ES-I3 (cell line): ENCODE measurements at regions not wholly inside any gene's neighbourhood (a gene's known extent, or its start where the extent isn't known, plus 50 kb on each side); places are given as distances from the start of the nearest gene placed in this dataset.

Source experiments
- H3K36me3 ChIP-seq: 2 replicates; pipeline ENCODE4 v1.6.1; 2013; ENCODE audit warnings: mild to moderate bottlenecking, low read length, control low read depth, moderate library complexity; ENCODE audit not compliant: insufficient read depth
- H3K4me1 ChIP-seq: 2 replicates; pipeline ENCODE4 v1.6.1; 2013; ENCODE audit warnings: mild to moderate bottlenecking, control low read depth, low read length; ENCODE audit not compliant: insufficient read depth
- H3K9ac ChIP-seq: 2 replicates; pipeline ENCODE4 v1.6.1; 2013; ENCODE audit warnings: low read depth, mild to moderate bottlenecking, low read length, moderate library complexity
- H3K9me3 ChIP-seq: 2 replicates; pipeline ENCODE4 v1.6.1; 2013; ENCODE audit warnings: mild to moderate bottlenecking, low read length, moderate library complexity; ENCODE audit not compliant: control insufficient read depth, insufficient read depth

GRCh38 chr20:12673352-12673751 lies 335.4 kb upstream of the SPTLC3 start:
- Histone ChIP-seq H3K36me3 (no peaks in the 10 kb centered on the region; the same call in 1 of the 2 replicates), H3K9ac (no peak overlapping the region), H3K9me3 (no peaks in the 10 kb centered on the region), H3K4me1 (peaks cover 11% of the 10 kb centered on the region; the same call in 1 of the 2 replicates)

GRCh38 chr20:12677925-12678324 lies 330.8 kb upstream of the SPTLC3 start:
- Histone ChIP-seq H3K4me1 (peaks cover 16% of the 10 kb centered on the region; the same call in 1 of the 2 replicates), H3K36me3 (no peaks in the 10 kb centered on the region; the same call in 1 of the 2 replicates), H3K9me3 (no peaks in the 10 kb centered on the region), H3K9ac (no peak overlapping the region)

- Histone ChIP-seq H3K9me3 (no peaks in the 10 kb centered on the region), H3K4me1 (peaks cover 6% of the 10 kb centered on the region; the same call in 1 of the 2 replicates), H3K36me3 (no peaks in the 10 kb centered on the region; the same call in 1 of the 2 replicates), H3K9ac (no peak overlapping the region)
Observed at GRCh38 chr20:12679447-12679846, 329.3 kb upstream of the SPTLC3 start.

- H3K9ac ChIP-seq = no peak overlapping the region
- H3K4me1 ChIP-seq = 0 out of 2 replicates have a peak, but pooled peaks cover 5% of the 10 kb centered on the region
- H3K9me3 ChIP-seq = no peaks in the 10 kb centered on the region
- H3K36me3 ChIP-seq = no peaks in the 10 kb centered on the region
Observed at GRCh38 chr20:12682613-12683012, 326.2 kb upstream of the SPTLC3 start.

GRCh38 chr20:12687476-12687875 lies 321.3 kb upstream of the SPTLC3 start:
- H3K4me1 ChIP-seq = 0 out of 2 replicates have a peak, but pooled peaks cover 5% of the 10 kb centered on the region
- H3K36me3 ChIP-seq = no peaks in the 10 kb centered on the region
- no peak overlapping the region for H3K9ac ChIP-seq
- H3K9me3 ChIP-seq = peaks cover 3% of the 10 kb centered on the region; the same call in 1 of the 2 replicates

- H3K9me3 ChIP-seq = no peaks in the 10 kb centered on the region
- H3K4me1 ChIP-seq = peaks cover 8% of the 10 kb centered on the region
- H3K9ac ChIP-seq = no peak overlapping the region; the same call in 1 of the 2 replicates
- no peaks in the 10 kb centered on the region for H3K36me3 ChIP-seq
Observed at GRCh38 chr20:12695937-12696336, 312.8 kb upstream of the SPTLC3 start.

- H3K9me3 ChIP-seq = no peaks in the 10 kb centered on the region
- H3K9ac ChIP-seq = no peak overlapping the region
- no peaks in the 10 kb centered on the region for H3K36me3 ChIP-seq
- peaks cover 14% of the 10 kb centered on the region for H3K4me1 ChIP-seq
Observed at GRCh38 chr20:12698817-12699216, 310.0 kb upstream of the SPTLC3 start.

GRCh38 chr20:12699374-12700228 lies 309.2 kb upstream of the SPTLC3 start:
- H3K36me3 ChIP-seq = no peaks in the 10 kb centered on the region
- no peak overlapping the region for H3K9ac ChIP-seq

GRCh38 chr20:12700701-12701100 lies 308.1 kb upstream of the SPTLC3 start:
- no peaks in the 10 kb centered on the region for H3K36me3 ChIP-seq
- H3K9me3 ChIP-seq = no peaks in the 10 kb centered on the region
- H3K9ac ChIP-seq = no peak overlapping the region
- peaks cover 14% of the 10 kb centered on the region for H3K4me1 ChIP-seq

More at GRCh38 chr20:12699374-12700228, 309.2 kb upstream of the SPTLC3 start:
- peaks cover 14% of the 10 kb centered on the region for H3K4me1 ChIP-seq
- no peaks in the 10 kb centered on the region for H3K9me3 ChIP-seq

GRCh38 chr20:12702312-12702711 lies 306.5 kb upstream of the SPTLC3 start:
- Histone ChIP-seq H3K9me3 (no peaks in the 10 kb centered on the region), H3K36me3 (no peaks in the 10 kb centered on the region), H3K4me1 (peaks cover 9% of the 10 kb centered on the region; the same call in 1 of the 2 replicates), H3K9ac (no peak overlapping the region)

- Histone ChIP-seq H3K9me3 (no peaks in the 10 kb centered on the region), H3K9ac (no peak overlapping the region), H3K4me1 (0 out of 2 replicates have a peak, but pooled peaks cover 4% of the 10 kb centered on the region), H3K36me3 (no peaks in the 10 kb centered on the region)
Observed at GRCh38 chr20:12715371-12715770, 293.4 kb upstream of the SPTLC3 start.

- Histone ChIP-seq H3K9ac (no peak overlapping the region), H3K36me3 (no peaks in the 10 kb centered on the region), H3K9me3 (no peaks in the 10 kb centered on the region), H3K4me1 (0 out of 2 replicates have a peak, but pooled peaks cover 4% of the 10 kb centered on the region)
Observed at GRCh38 chr20:12715991-12716680, 292.6 kb upstream of the SPTLC3 start.

- H3K4me1 ChIP-seq = peaks cover 4% of the 10 kb centered on the region; the same call in 1 of the 2 replicates
- H3K9ac ChIP-seq = no peak overlapping the region
- H3K36me3 ChIP-seq = no peaks in the 10 kb centered on the region
- H3K9me3 ChIP-seq = no peaks in the 10 kb centered on the region
Observed at GRCh38 chr20:12717061-12717460, 291.7 kb upstream of the SPTLC3 start.

GRCh38 chr20:12718619-12719018 lies 290.2 kb upstream of the SPTLC3 start:
- H3K36me3 ChIP-seq = no peaks in the 10 kb centered on the region
- no peak overlapping the region for H3K9ac ChIP-seq
- H3K9me3 ChIP-seq = 0 out of 2 replicates have a peak, but pooled peaks cover 2% of the 10 kb centered on the region
- peaks cover 10% of the 10 kb centered on the region; the same call in 1 of the 2 replicates for H3K4me1 ChIP-seq
